ENCODE measurements at regions not wholly inside any gene's neighbourhood (a gene's known extent, or its start where the extent isn't known, plus 50 kb on each side); places are given as distances from the start of the nearest gene placed in this dataset.

DNA sequence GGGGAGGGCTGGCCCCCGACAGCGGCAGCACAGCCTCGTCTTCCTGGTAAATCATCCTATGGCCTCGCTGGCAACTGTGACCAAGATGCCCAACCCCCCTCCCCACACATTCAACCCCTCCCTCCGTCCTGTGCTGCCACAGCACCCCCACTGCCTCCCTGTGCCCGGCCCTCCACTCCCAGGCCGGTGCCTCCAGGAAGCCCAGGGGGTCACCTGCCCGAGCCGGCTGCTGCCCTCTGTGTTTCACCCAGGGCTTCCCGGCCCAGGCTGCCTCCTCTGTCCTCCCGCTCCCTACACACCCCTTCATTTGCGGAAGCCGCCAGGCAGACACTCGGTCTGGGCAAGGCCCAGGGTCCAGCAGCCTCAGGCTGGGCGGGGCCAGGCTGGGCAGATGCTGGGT is 188.6 kb downstream of the RBFOX3 start:
- TF ChIP-seq CTCF (IDR thresholded peaks at IDR 0.05) (no peak), POLR2A (IDR thresholded peaks at IDR 0.05) (no peak)

All from uterus (tissue), 2 donors.